SK-N-MC (cell line): ENCODE measurements at regions not wholly inside any gene's neighbourhood (a gene's known extent, or its start where the extent isn't known, plus 50 kb on each side); places are given as distances from the start of the nearest gene placed in this dataset.
A peak's percentile ranks its signal among the peaks of the same experiment; 100 is the strongest.

Source experiments
- DNase-seq: peaks from one replicate; pipeline ENCODE4 v3.0.0-alpha.2; 2011; ENCODE audit warnings: low read depth, low spot score
- H3K27ac ChIP-seq: fragments of 200-600 bp; sonication (generic); 2 replicates; pipeline ENCODE4 v1.5.1; 2016; ENCODE audit warnings: mixed run types
- H3K36me3 ChIP-seq: fragments of 200-600 bp; sonication (generic); 2 replicates; pipeline ENCODE4 v1.6.1; 2017; ENCODE audit warnings: antibody characterized with exemption, low read length, mixed read lengths; ENCODE audit not compliant: insufficient read depth
- H3K4me3 ChIP-seq: fragments of 200-600 bp; sonication (generic); 2 replicates; pipeline ENCODE4 v1.5.1; 2016
- H3K9ac ChIP-seq: fragments of 200-600 bp; sonication (generic); 2 replicates; pipeline ENCODE4 v1.8.0; 2017; ENCODE audit warnings: mixed run types, mixed read lengths; ENCODE audit not compliant: insufficient read length
- H3K9me3 ChIP-seq: fragments of 200-600 bp; sonication (generic); 2 replicates; pipeline ENCODE4 v1.6.1; 2017; ENCODE audit warnings: low read depth, mild to moderate bottlenecking, antibody characterized with exemption, low read length, moderate library complexity, mixed read lengths
- EZH2 ChIP-seq: fragments of 200-600 bp; sonication (generic); IDR thresholded peaks from one replicate; pipeline ENCODE4 v1.6.1; 2017; ENCODE audit warnings: antibody characterized with exemption
- FOXP2 ChIP-seq: optimal IDR thresholded peaks from 2 replicates; pipeline ENCODE3; 2011; ENCODE audit warnings: mild to moderate bottlenecking, moderate library complexity; ENCODE audit not compliant: insufficient read depth; ENCODE audit errors: extremely low read length, control extremely low read depth
- POLR2AphosphoS5 ChIP-seq: IDR thresholded peaks from 2 replicates; pipeline ENCODE4 v1.6.1; 2012; ENCODE audit warnings: mild to moderate bottlenecking, low read depth, low read length, borderline replicate concordance

DNA sequence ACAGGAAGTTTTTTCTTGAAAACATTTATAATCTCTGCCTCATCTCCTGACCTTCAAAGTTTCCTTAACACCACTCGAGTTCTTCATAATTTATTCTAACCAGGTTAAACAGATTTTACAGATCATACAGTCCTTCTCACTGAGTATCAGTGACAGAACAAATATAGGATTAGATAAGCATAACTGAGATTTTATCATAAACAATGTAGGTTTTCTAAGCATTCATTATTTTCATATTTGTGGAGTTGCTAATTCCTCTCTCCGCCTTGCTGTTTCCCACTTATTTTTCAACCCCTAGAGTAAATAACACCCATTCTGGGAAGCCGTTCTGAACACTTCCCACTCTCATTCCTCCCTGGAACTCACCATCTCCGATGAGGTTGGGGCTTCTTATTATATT lies 229.9 kb downstream of the HACE1 start:
- H3K27ac ChIP-seq: no peak overlapping the region
- no peak overlapping the region for H3K4me3 ChIP-seq
- no peak for TF ChIP-seq EZH2
- TF ChIP-seq FOXP2: no peak
- no peak for TF ChIP-seq POLR2AphosphoS5
- DNase-seq: no peak
- no peaks in the 10 kb centered on the region for H3K36me3 ChIP-seq
- H3K9me3 ChIP-seq: no peaks in the 10 kb centered on the region
- H3K9ac ChIP-seq: no peak overlapping the region

GRCh38 chr6:104625536-104625935 lies 234.2 kb downstream of the HACE1 start:
- DNase-seq: no peak
- Histone ChIP-seq H3K9ac (no peak overlapping the region), H3K4me3 (no peak overlapping the region), H3K36me3 (no peaks in the 10 kb centered on the region), H3K9me3 (no peaks in the 10 kb centered on the region), H3K27ac (no peak overlapping the region)
- TF ChIP-seq EZH2 (no peak), POLR2AphosphoS5 (no peak), FOXP2 (no peak)

DNA sequence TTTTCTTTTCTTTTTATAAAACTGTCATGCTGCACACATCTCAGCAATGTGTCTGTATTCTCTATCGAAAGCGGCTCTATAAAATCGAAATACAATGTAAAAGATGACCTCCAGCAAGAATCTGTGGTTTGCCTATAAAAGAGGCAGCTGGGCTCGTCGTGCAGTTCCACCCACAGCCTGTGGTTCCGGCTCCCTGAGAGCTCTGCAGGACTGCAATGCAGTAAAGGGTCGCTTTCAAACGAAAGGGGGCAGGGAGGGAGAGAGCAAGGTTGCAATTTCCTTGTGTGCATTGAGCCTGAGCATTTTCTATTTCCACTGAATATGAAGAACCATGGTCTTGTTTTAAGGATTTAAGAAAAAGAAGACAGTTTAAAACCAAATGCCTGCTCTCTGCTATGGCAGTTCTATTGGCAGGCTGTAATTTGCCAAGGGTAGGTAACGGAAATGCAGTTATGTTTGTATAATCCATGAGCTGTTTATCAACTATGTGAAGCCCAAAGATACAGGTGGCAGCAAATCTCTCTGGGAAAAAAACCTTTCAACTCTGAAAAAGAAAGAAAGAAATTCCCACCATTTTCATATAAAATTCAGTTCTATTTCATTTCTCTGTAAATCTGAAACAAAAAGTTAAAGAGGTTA lies 236.5 kb downstream of the HACE1 start:
- H3K27ac ChIP-seq: peak overlapping the region; percentile 67

DNA sequence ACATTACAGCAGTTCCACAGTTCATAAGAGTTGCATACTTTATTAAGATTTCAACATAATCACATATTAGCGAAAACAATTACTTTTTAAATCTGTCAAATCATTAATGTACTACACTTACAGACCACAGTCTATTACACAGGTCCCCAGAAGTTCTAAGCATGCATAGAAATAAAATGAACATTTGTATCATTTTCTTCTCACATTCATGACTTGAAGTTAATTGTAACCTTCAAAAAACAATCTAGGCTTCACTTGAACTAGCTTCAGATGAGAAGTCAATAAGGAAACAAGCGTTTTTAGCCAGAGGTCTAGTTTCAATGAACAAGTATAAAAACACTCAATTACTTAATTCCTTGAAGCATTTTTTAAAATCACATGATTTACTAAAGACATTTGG lies 238.3 kb downstream of the HACE1 start:
- DNase-seq: no peak
- no peaks in the 10 kb centered on the region for H3K36me3 ChIP-seq
- no peaks in the 10 kb centered on the region for H3K9me3 ChIP-seq
- H3K27ac ChIP-seq: no peak overlapping the region
- H3K4me3 ChIP-seq: no peak overlapping the region
- no peak overlapping the region for H3K9ac ChIP-seq
- TF ChIP-seq EZH2: no peak
- no peak for TF ChIP-seq POLR2AphosphoS5
- no peak for TF ChIP-seq FOXP2

More for the DNA sequence above, 236.5 kb downstream of the HACE1 start:
- Histone ChIP-seq H3K36me3 (no peaks in the 10 kb centered on the region), H3K4me3 (peak overlapping the region; percentile 72), H3K9me3 (no peaks in the 10 kb centered on the region), H3K9ac (peak overlapping the region; percentile 52)
- TF ChIP-seq EZH2 (no peak), POLR2AphosphoS5 (0 out of 2 replicates have a peak, but pooled peaks have one; percentile 27)
- DNase-seq: no peak

DNA sequence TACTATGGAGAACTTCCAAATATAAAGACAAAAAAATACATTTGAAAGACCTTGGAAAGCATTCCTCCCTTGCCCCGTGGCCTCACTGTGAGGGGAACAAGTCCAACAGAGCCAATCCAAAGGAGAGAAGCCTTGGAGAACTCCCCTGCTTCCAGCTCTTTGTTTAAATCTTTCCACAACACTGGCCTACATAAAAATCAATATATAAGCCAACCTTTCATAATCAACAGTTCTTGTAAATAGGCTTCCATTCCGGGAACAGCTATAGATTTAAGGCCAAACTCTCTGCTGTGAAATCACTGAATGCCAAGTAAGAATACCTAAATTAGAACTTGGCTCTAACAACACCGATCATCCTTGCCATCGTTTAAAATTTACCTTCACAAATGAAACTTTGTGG lies 242.1 kb downstream of the HACE1 start:
- no peak overlapping the region for H3K4me3 ChIP-seq
- H3K27ac ChIP-seq: no peak overlapping the region
- no peak overlapping the region for H3K9ac ChIP-seq
- no peaks in the 10 kb centered on the region for H3K36me3 ChIP-seq
- DNase-seq: no peak
- TF ChIP-seq FOXP2 (no peak), EZH2 (no peak), POLR2AphosphoS5 (no peak)
- H3K9me3 ChIP-seq: no peaks in the 10 kb centered on the region

- H3K9ac ChIP-seq: no peak overlapping the region
- TF ChIP-seq EZH2: no peak
- no peak overlapping the region for H3K4me3 ChIP-seq
- no peaks in the 10 kb centered on the region for H3K9me3 ChIP-seq
- no peaks in the 10 kb centered on the region for H3K36me3 ChIP-seq
- H3K27ac ChIP-seq: no peak overlapping the region
- no peak for DNase-seq
These were observed 245.3 kb downstream of the HACE1 start for GRCh38 chr6:104614394-104614793.

DNA sequence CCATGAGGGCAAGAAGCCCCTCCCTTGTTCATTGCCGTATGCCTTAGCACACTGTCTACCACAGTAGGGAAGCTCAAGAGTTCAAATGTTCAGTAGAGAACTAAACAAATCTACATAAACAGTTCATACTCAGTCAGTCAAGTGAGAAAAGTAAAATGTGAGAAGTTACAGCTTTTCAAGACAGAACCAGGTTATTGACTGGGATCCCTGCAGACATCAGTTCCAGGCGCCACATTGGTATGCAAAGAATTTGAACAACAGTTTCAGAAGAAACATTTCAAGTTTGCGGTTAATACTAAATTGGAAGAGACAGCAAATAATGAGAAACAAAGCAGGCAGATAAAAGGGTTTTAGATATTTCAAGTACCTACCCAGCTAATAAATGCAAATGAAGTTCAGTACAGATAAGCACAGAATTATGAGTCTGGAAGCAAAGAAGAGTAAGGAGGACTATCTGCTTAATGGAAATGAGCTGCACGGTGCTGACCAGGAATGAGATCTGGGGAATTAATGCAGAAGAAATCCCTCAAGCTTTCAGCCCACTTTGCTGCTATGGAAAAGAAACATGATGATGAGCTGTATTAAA lies 246.2 kb downstream of the HACE1 start:
- H3K9me3 ChIP-seq: no peaks in the 10 kb centered on the region
- H3K27ac ChIP-seq: peak overlapping the region; percentile 27; the same call in 1 of the 2 replicates
- peak; percentile 68 for DNase-seq
- H3K4me3 ChIP-seq: peak overlapping the region; percentile 68
- H3K9ac ChIP-seq: no peak overlapping the region
- no peaks in the 10 kb centered on the region for H3K36me3 ChIP-seq
- TF ChIP-seq FOXP2: peak; percentile 74
- no peak for TF ChIP-seq POLR2AphosphoS5
- TF ChIP-seq EZH2: no peak

GRCh38 chr6:104612541-104612940 lies 247.2 kb downstream of the HACE1 start:
- H3K9ac ChIP-seq: no peak overlapping the region
- no peak overlapping the region for H3K4me3 ChIP-seq
- no peaks in the 10 kb centered on the region for H3K36me3 ChIP-seq
- H3K9me3 ChIP-seq: no peaks in the 10 kb centered on the region
- no peak for TF ChIP-seq FOXP2
- no peak for DNase-seq
- no peak overlapping the region for H3K27ac ChIP-seq

- H3K36me3 ChIP-seq: no peaks in the 10 kb centered on the region
These were observed 251.6 kb downstream of the HACE1 start for GRCh38 chr6:104608101-104608500.

More at GRCh38 chr6:104608101-104608500, 251.6 kb downstream of the HACE1 start:
- Histone ChIP-seq H3K27ac (no peak overlapping the region), H3K9me3 (peaks cover 4% of the 10 kb centered on the region; the same call in 1 of the 2 replicates), H3K9ac (no peak overlapping the region), H3K4me3 (no peak overlapping the region)
- no peak for TF ChIP-seq FOXP2
- no peak for TF ChIP-seq EZH2
- TF ChIP-seq POLR2AphosphoS5: no peak
- no peak for DNase-seq
